ENCODE measurements at regions not wholly inside any gene's neighbourhood (a gene's known extent, or its start where the extent isn't known, plus 50 kb on each side); places are given as distances from the start of the nearest gene placed in this dataset.

GRCh38 chr3:82004266-82004665 is 242.8 kb upstream of the GBE1 start:
- Histone ChIP-seq H3K27ac (no peak overlapping the region), H3K27me3 (no peaks in the 10 kb centered on the region), H3K36me3 (no peaks in the 10 kb centered on the region), H3K4me3 (no peak overlapping the region), H3K4me1 (no peaks in the 10 kb centered on the region), H3K9me3 (peaks cover 0 to 4% (median 0%) of the 10 kb centered on the region in 4 donors)
- DNase-seq = no peak
- no peak for TF ChIP-seq CTCF (IDR thresholded peaks at IDR 0.05)
- no peak for TF ChIP-seq POLR2A (IDR thresholded peaks at IDR 0.05)

- no peak overlapping the region for H3K27ac ChIP-seq
- H3K36me3 ChIP-seq = no peaks in the 10 kb centered on the region
- H3K4me3 ChIP-seq = no peak overlapping the region
- TF ChIP-seq CTCF (IDR thresholded peaks at IDR 0.05) (no peak), POLR2A (IDR thresholded peaks at IDR 0.05) (no peak)
- no peaks in the 10 kb centered on the region for H3K4me1 ChIP-seq
- no peaks in the 10 kb centered on the region for H3K27me3 ChIP-seq
- DNase-seq = no peak
- peaks cover 0 to 4% (median 0%) of the 10 kb centered on the region in 4 donors for H3K9me3 ChIP-seq
These were observed 241.7 kb upstream of the GBE1 start for GRCh38 chr3:82002986-82003642.

- H3K36me3 ChIP-seq = no peaks in the 10 kb centered on the region
- H3K9me3 ChIP-seq = peaks cover 0 to 2% (median 0%) of the 10 kb centered on the region in 4 donors
- H3K27ac ChIP-seq = no peak overlapping the region
- no peak for DNase-seq
- no peaks in the 10 kb centered on the region for H3K4me1 ChIP-seq
- TF ChIP-seq POLR2A (IDR thresholded peaks at IDR 0.05) = no peak
- no peak for TF ChIP-seq CTCF (IDR thresholded peaks at IDR 0.05)
- no peak overlapping the region for H3K4me3 ChIP-seq
- H3K27me3 ChIP-seq = no peaks in the 10 kb centered on the region
These were observed 241.0 kb upstream of the GBE1 start for GRCh38 chr3:82002491-82002890.

DNA sequence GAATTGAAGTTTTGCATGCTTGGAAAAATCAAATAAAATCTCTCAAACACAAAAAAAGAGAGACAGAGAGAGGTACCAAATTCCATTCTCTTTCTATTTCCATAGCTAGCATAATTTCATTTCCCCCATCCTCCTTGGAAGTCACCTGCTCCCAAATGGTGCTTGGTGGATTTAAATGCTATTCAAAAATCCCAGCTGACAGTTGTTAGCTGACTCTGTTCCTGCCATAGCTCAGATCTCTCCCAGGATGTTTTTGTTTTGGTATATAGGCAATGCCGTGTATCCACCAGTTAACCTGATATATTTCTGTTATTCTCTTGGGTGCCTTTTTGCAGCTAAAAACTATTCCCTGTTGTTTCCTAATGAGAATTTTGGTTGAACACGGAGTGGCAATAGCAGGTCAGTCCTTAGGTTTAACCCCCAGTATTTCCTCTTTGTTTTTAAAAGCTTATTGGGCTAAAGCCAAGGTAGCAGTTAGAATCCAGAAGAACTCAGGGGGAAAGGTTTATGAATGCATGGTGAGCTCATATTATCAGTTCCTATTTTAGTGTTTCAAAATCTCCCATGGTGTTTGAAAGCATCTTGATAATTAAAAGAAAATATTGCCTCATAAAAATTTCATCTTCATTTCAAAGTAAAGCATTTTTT is 240.0 kb upstream of the GBE1 start:
- Histone ChIP-seq H3K4me3 (no peak overlapping the region), H3K36me3 (no peaks in the 10 kb centered on the region), H3K27me3 (no peaks in the 10 kb centered on the region), H3K27ac (no peak overlapping the region), H3K4me1 (no peaks in the 10 kb centered on the region), H3K9me3 (no peaks in the 10 kb centered on the region)
- TF ChIP-seq CTCF (IDR thresholded peaks at IDR 0.05) (no peak), POLR2A (IDR thresholded peaks at IDR 0.05) (no peak)
- no peak for DNase-seq

DNA sequence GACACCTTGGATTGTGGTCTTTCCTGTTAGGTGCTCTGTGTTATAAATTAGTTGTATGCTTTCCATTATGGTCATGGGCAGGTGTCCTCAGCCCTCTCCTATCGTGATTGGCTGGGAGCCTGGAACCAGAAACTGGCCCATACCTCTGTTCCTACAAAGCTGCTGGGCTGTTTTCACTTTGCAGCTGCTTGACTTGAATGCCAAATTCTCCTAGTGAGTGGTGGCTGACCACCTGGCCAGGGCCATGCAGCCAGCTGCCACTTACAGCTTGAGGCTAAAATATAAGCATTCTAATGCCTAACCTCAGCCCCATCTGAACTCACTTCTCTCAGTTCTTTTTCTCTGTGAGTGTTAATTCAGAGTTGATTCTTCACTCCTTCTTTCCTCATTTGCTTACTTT is 239.3 kb upstream of the GBE1 start:
- Histone ChIP-seq H3K27ac (no peak overlapping the region), H3K9me3 (no peaks in the 10 kb centered on the region), H3K27me3 (no peaks in the 10 kb centered on the region), H3K4me1 (no peaks in the 10 kb centered on the region), H3K4me3 (no peak overlapping the region), H3K36me3 (no peaks in the 10 kb centered on the region)
- TF ChIP-seq CTCF (IDR thresholded peaks at IDR 0.05) = no peak
- TF ChIP-seq POLR2A (IDR thresholded peaks at IDR 0.05) = no peak
- DNase-seq = no peak

All from Peyer's patch (tissue), 4 donors.